ENCODE measurements at regions not wholly inside any gene's neighbourhood (a gene's known extent, or its start where the extent isn't known, plus 50 kb on each side); places are given as distances from the start of the nearest gene placed in this dataset.

- no peak overlapping the region for H3K4me3 ChIP-seq (ENCODE audit: control insufficient read depth, low read depth, low read length)
- DNase-seq (ENCODE audit: low read depth) = no peak
- no peak for TF ChIP-seq CTCF (conservative IDR thresholded peaks at IDR 0.05; ENCODE audit: control insufficient read depth, insufficient read depth, low read depth, low read length)
These were observed 124.4 kb downstream of the HRH4 start for GRCh38 chr18:24584813-24585212.

GRCh38 chr18:24585996-24586566, 125.6 kb downstream of the HRH4 start:
- no peak overlapping the region for H3K4me3 ChIP-seq (ENCODE audit: control insufficient read depth, low read depth, low read length)
- TF ChIP-seq CTCF (conservative IDR thresholded peaks at IDR 0.05; ENCODE audit: control insufficient read depth, insufficient read depth, low read depth, low read length) = no peak
- no peak for DNase-seq (ENCODE audit: low read depth)

- no peak for DNase-seq (ENCODE audit: low read depth)
- H3K4me3 ChIP-seq (ENCODE audit: control insufficient read depth, low read depth, low read length) = no peak overlapping the region
- TF ChIP-seq CTCF (conservative IDR thresholded peaks at IDR 0.05; ENCODE audit: control insufficient read depth, insufficient read depth, low read depth, low read length) = no peak
These were observed 126.4 kb downstream of the HRH4 start for GRCh38 chr18:24586662-24587360.

- H3K4me3 ChIP-seq (ENCODE audit: control insufficient read depth, low read depth, low read length) = no peak overlapping the region
- no peak for TF ChIP-seq CTCF (conservative IDR thresholded peaks at IDR 0.05; ENCODE audit: control insufficient read depth, insufficient read depth, low read depth, low read length)
- no peak for DNase-seq (ENCODE audit: low read depth)
These were observed 128.0 kb downstream of the HRH4 start for GRCh38 chr18:24588440-24588839.

GRCh38 chr18:24590946-24591345, 130.5 kb downstream of the HRH4 start:
- no peak for DNase-seq (ENCODE audit: low read depth)
- TF ChIP-seq CTCF (conservative IDR thresholded peaks at IDR 0.05; ENCODE audit: control insufficient read depth, insufficient read depth, low read depth, low read length) = no peak
- no peak overlapping the region for H3K4me3 ChIP-seq (ENCODE audit: control insufficient read depth, low read depth, low read length)

- TF ChIP-seq CTCF (conservative IDR thresholded peaks at IDR 0.05; ENCODE audit: control insufficient read depth, insufficient read depth, low read depth, low read length) = no peak
- no peak for DNase-seq (ENCODE audit: low read depth)
- H3K4me3 ChIP-seq (ENCODE audit: control insufficient read depth, low read depth, low read length) = no peak overlapping the region
These were observed 133.0 kb downstream of the HRH4 start for GRCh38 chr18:24593401-24593800.

All from fibroblast of mammary gland (primary cell).